Hepatocyte (in vitro differentiated cells): ENCODE measurements at regions not wholly inside any gene's neighbourhood (a gene's known extent, or its start where the extent isn't known, plus 50 kb on each side); places are given as distances from the start of the nearest gene placed in this dataset.

Experiments used
- EZH2 ChIP-seq: fragments of 200-600 bp; sonication (generic); IDR thresholded peaks from 2 replicates; pipeline ENCODE4 v1.6.1; 2016; ENCODE audit warnings: antibody characterized with exemption, mild to moderate bottlenecking, borderline replicate concordance
- TF ChIP-seq, protein P1 (sequence below): fragments of 200-600 bp; sonication (generic); IDR thresholded peaks from 2 replicates; pipeline ENCODE4 v1.5.1; 2016; ENCODE audit warnings: antibody characterized with exemption, mild to moderate bottlenecking; ENCODE audit not compliant: poor library complexity

- TF ChIP-seq, protein P1, sequence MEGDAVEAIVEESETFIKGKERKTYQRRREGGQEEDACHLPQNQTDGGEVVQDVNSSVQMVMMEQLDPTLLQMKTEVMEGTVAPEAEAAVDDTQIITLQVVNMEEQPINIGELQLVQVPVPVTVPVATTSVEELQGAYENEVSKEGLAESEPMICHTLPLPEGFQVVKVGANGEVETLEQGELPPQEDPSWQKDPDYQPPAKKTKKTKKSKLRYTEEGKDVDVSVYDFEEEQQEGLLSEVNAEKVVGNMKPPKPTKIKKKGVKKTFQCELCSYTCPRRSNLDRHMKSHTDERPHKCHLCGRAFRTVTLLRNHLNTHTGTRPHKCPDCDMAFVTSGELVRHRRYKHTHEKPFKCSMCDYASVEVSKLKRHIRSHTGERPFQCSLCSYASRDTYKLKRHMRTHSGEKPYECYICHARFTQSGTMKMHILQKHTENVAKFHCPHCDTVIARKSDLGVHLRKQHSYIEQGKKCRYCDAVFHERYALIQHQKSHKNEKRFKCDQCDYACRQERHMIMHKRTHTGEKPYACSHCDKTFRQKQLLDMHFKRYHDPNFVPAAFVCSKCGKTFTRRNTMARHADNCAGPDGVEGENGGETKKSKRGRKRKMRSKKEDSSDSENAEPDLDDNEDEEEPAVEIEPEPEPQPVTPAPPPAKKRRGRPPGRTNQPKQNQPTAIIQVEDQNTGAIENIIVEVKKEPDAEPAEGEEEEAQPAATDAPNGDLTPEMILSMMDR: no peak
- no peak for TF ChIP-seq EZH2
These were observed 483.8 kb upstream of the REG3G start for GRCh38 chr2:78541451-78542267.
